Neural progenitor cell (in vitro differentiated cells): ENCODE measurements at regions not wholly inside any gene's neighbourhood (a gene's known extent, or its start where the extent isn't known, plus 50 kb on each side); places are given as distances from the start of the nearest gene placed in this dataset.

ENCODE experiments used
- DNase-seq: peaks from one replicate; pipeline ENCODE4 v3.0.0-alpha.2; 2016; ENCODE audit warnings: low spot score
- H2AFZ ChIP-seq: fragments of 200-600 bp; sonication (generic); replicated peaks from 2 replicates; pipeline ENCODE4 v1.6.1; 2016; ENCODE audit warnings: antibody characterized with exemption
- H3F3A ChIP-seq: fragments of 200-600 bp; sonication (generic); 2 replicates; pipeline ENCODE4 v1.6.1; 2016; ENCODE audit warnings: antibody characterized with exemption, low read depth
- H3K27ac ChIP-seq: fragments of 200-600 bp; sonication (generic); 2 replicates; pipeline ENCODE4 v1.5.1; 2016; ENCODE audit warnings: mild to moderate bottlenecking
- H3K27me3 ChIP-seq: fragments of 200-600 bp; sonication (generic); 2 replicates; pipeline ENCODE4 v1.6.1; 2016; ENCODE audit warnings: mild to moderate bottlenecking, moderate library complexity
- H3K36me3 ChIP-seq: fragments of 200-600 bp; sonication (generic); 2 replicates; pipeline ENCODE4 v1.5.1; 2016
- H3K4me1 ChIP-seq: fragments of 200-600 bp; sonication (generic); 2 replicates; pipeline ENCODE4 v1.6.1; 2016; ENCODE audit warnings: mixed run types
- H3K4me2 ChIP-seq: fragments of 200-600 bp; sonication (generic); 2 replicates; pipeline ENCODE4 v1.6.1; 2016
- H3K4me3 ChIP-seq: fragments of 200-600 bp; sonication (generic); 2 replicates; pipeline ENCODE4 v1.5.1; 2016
- H3K79me2 ChIP-seq: fragments of 200-600 bp; sonication (generic); 2 replicates; pipeline ENCODE4 v1.6.1; 2016; ENCODE audit warnings: low read depth
- H3K9ac ChIP-seq: fragments of 200-600 bp; sonication (generic); 2 replicates; pipeline ENCODE4 v1.6.1; 2016
- H3K9me3 ChIP-seq: fragments of 200-600 bp; sonication (generic); 2 replicates; pipeline ENCODE4 v1.5.1; 2016; ENCODE audit warnings: low read depth
- H4K20me1 ChIP-seq: fragments of 200-600 bp; sonication (generic); 2 replicates; pipeline ENCODE4 v1.6.1; 2016; ENCODE audit warnings: low read depth
- H3K27ac Mint-ChIP-seq: 3 replicates; pipeline ENCODE4 v1.8.0; 2021; ENCODE audit warnings: mixed read lengths
- H3K27me3 Mint-ChIP-seq: 2 replicates; pipeline ENCODE4 v1.8.0; 2022; ENCODE audit warnings: low read depth, mild to moderate bottlenecking, inconsistent platforms, moderate library complexity, mixed read lengths; ENCODE audit not compliant: insufficient read depth
- H3K36me3 Mint-ChIP-seq: 3 replicates; pipeline ENCODE4 v1.8.0; 2021; ENCODE audit warnings: mixed read lengths
- H3K4me1 Mint-ChIP-seq: 3 replicates; pipeline ENCODE4 v1.8.0; 2021; ENCODE audit warnings: mixed read lengths
- H3K4me3 Mint-ChIP-seq: 3 replicates; pipeline ENCODE4 v1.8.0; 2021; ENCODE audit warnings: mild to moderate bottlenecking, moderate library complexity, mixed read lengths
- H3K9me3 Mint-ChIP-seq: 3 replicates; pipeline ENCODE4 v1.8.0; 2020; ENCODE audit warnings: mixed read lengths
- EZH2 ChIP-seq: fragments of 200-600 bp; sonication (generic); IDR thresholded peaks from 2 replicates; pipeline ENCODE4 v1.6.1; 2017; ENCODE audit warnings: antibody characterized with exemption, mild to moderate bottlenecking, moderate library complexity
- EZH2phosphoT487 ChIP-seq: fragments of 200-600 bp; sonication (generic); IDR thresholded peaks from 2 replicates; pipeline ENCODE4 v1.6.1; 2017; ENCODE audit warnings: antibody characterized with exemption
- TF ChIP-seq, protein P1 (sequence below): fragments of 200-600 bp; sonication (generic); IDR thresholded peaks from 2 replicates; pipeline ENCODE4 v1.5.1; 2017; ENCODE audit warnings: antibody characterized with exemption, mild to moderate bottlenecking

- H3F3A ChIP-seq, result no peaks in the 10 kb centered on the region
- no peaks in the 10 kb centered on the region for H3K79me2 ChIP-seq
- H4K20me1 ChIP-seq, result no peaks in the 10 kb centered on the region
- no peaks in the 10 kb centered on the region for H3K27me3 ChIP-seq
- Mint-ChIP-seq H3K27ac (no peak overlapping the region), H3K4me3 (no peak overlapping the region), H3K36me3 (no peaks in the 10 kb centered on the region), H3K9me3 (peaks cover 5% of the 10 kb centered on the region), H3K4me1 (no peaks in the 10 kb centered on the region), H3K27me3 (peaks cover 2% of the 10 kb centered on the region)
- H3K9ac ChIP-seq, result no peak overlapping the region
- no peaks in the 10 kb centered on the region for H3K36me3 ChIP-seq
- H3K9me3 ChIP-seq, result no peaks in the 10 kb centered on the region
- H3K4me3 ChIP-seq, result no peak overlapping the region
- no peaks in the 10 kb centered on the region for H3K4me1 ChIP-seq
- no peak overlapping the region for H3K4me2 ChIP-seq
- TF ChIP-seq, protein P1, sequence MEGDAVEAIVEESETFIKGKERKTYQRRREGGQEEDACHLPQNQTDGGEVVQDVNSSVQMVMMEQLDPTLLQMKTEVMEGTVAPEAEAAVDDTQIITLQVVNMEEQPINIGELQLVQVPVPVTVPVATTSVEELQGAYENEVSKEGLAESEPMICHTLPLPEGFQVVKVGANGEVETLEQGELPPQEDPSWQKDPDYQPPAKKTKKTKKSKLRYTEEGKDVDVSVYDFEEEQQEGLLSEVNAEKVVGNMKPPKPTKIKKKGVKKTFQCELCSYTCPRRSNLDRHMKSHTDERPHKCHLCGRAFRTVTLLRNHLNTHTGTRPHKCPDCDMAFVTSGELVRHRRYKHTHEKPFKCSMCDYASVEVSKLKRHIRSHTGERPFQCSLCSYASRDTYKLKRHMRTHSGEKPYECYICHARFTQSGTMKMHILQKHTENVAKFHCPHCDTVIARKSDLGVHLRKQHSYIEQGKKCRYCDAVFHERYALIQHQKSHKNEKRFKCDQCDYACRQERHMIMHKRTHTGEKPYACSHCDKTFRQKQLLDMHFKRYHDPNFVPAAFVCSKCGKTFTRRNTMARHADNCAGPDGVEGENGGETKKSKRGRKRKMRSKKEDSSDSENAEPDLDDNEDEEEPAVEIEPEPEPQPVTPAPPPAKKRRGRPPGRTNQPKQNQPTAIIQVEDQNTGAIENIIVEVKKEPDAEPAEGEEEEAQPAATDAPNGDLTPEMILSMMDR, result no peak
- TF ChIP-seq EZH2phosphoT487 (no peak), EZH2 (no peak)
- no peak overlapping the region for H2AFZ ChIP-seq
- no peak for DNase-seq
- H3K27ac ChIP-seq, result no peak overlapping the region
Observed at GRCh38 chr5:158209219-158209908, 350.4 kb upstream of the CLINT1 start.

GRCh38 chr5:158207733-158208132, 348.8 kb upstream of the CLINT1 start:
- H3K4me3 Mint-ChIP-seq, result no peak overlapping the region
- Histone ChIP-seq H3K9ac (no peak overlapping the region), H3K27ac (no peak overlapping the region), H2AFZ (no peak overlapping the region), H4K20me1 (no peaks in the 10 kb centered on the region), H3K4me1 (no peaks in the 10 kb centered on the region), H3K79me2 (no peaks in the 10 kb centered on the region), H3K27me3 (no peaks in the 10 kb centered on the region), H3K9me3 (no peaks in the 10 kb centered on the region), H3K4me2 (no peak overlapping the region), H3F3A (no peaks in the 10 kb centered on the region), H3K4me3 (no peak overlapping the region), H3K36me3 (no peaks in the 10 kb centered on the region)
- H3K4me1 Mint-ChIP-seq, result peaks cover 11% of the 10 kb centered on the region
- TF ChIP-seq, protein P1, result no peak
- TF ChIP-seq EZH2phosphoT487 (no peak), EZH2 (no peak)
- no peaks in the 10 kb centered on the region for H3K36me3 Mint-ChIP-seq
- DNase-seq, result no peak
- peaks cover 5% of the 10 kb centered on the region for H3K9me3 Mint-ChIP-seq
- H3K27ac Mint-ChIP-seq, result no peak overlapping the region
- H3K27me3 Mint-ChIP-seq, result peaks cover 6% of the 10 kb centered on the region

DNA sequence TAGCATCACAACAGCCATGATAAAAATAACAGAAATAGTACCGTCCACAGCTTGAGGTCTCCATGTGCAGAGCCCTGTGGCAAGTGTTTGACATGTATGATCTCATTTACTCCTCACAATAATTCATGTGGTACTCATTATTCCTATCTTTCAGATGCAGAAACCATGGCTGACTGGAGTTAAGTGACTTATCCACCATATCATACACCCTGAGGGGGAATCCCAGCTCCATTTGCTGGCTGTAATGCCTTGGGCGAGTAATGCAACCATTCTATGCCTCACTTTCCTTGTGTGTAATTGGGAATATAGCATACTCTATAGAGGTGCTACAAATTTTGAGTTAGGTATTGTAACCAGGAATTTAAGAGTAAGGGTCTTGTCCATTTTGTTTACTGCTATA, 347.0 kb upstream of the CLINT1 start:
- H3K4me2 ChIP-seq, result no peak overlapping the region
- Mint-ChIP-seq H3K27ac (no peak overlapping the region), H3K9me3 (peaks cover 5% of the 10 kb centered on the region), H3K27me3 (peaks cover 9% of the 10 kb centered on the region), H3K36me3 (no peaks in the 10 kb centered on the region), H3K4me1 (peaks cover 16% of the 10 kb centered on the region), H3K4me3 (no peak overlapping the region)
- no peaks in the 10 kb centered on the region for H3K27me3 ChIP-seq
- H3F3A ChIP-seq, result no peaks in the 10 kb centered on the region
- no peak overlapping the region for H3K9ac ChIP-seq
- no peak overlapping the region for H2AFZ ChIP-seq
- DNase-seq, result no peak
- H4K20me1 ChIP-seq, result no peaks in the 10 kb centered on the region
- TF ChIP-seq EZH2phosphoT487 (no peak), EZH2 (no peak)
- TF ChIP-seq, protein P1, result no peak
- H3K4me3 ChIP-seq, result no peak overlapping the region
- H3K4me1 ChIP-seq, result peaks cover 12% of the 10 kb centered on the region
- no peak overlapping the region for H3K27ac ChIP-seq
- H3K79me2 ChIP-seq, result no peaks in the 10 kb centered on the region
- no peaks in the 10 kb centered on the region for H3K36me3 ChIP-seq
- H3K9me3 ChIP-seq, result no peaks in the 10 kb centered on the region
